ENCODE measurements at regions not wholly inside any gene's neighbourhood (a gene's known extent, or its start where the extent isn't known, plus 50 kb on each side); places are given as distances from the start of the nearest gene placed in this dataset.
"Not testable (repeated sequence)": the region's sequence is repeated elsewhere in the genome, so short reads cannot be mapped to it uniquely, and the experiment has no call there.

DNA sequence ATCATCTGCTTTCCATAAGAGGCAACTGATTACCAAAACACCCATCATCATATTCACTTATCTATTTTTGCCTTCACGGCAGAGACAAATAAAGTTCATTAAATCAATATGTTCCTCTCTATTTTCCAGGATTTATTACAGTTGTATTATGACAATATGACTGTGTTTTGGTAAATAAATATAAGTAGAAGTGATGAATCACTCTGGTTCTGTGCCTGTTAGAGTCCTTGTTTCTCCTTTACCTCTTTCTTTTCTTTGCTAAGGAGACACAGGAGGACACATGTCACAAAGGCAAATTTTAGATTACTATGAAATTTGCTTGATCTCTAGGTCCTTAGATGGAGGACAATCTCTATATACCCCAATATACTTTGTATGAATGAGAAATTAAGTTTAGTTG, 152.6 kb upstream of the PLSCR5 start:
- no peak for DNase-seq

DNA sequence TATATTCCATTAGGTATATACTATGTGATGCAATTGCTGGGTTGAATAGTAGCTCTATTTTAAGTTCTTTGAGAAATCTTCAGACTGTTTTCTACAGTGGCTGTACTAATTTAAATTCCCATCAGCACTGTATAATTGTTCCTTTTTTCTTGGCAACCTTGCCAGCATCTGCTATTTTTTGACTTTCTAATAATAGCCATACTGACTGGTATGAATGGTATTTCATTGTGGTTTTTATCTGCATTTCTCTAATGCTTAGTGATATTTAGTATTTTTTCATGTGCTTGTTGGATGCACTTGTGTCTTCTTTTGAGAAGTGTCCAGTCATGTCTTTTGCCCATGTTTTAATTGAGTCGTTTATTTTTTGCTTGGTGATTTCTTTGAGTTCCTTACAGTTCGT, 145.1 kb upstream of the PLSCR5 start:
- no peak for DNase-seq

DNA sequence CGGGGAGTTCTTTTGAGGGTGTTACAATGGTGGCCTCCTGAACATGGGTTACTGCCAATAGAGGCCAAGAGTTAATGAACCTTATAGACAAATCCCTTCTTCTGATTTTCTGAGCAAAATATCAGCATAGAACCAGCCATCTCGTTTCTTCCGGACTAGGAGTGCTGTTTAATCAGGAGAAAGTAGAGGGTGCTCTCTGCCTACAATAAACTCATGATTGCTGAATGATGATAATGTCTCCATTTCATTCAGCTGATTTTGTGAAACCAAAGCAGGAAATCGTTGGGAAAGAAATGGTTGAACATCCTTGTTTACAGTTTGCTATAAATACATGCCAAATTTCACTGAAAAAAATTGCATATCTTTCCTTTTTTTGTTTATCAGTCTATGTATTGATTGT, 142.8 kb upstream of the PLSCR5 start:
- DNase-seq, result peak in 1 of 2 donors; percentile 16

GRCh38 chr3:146747051-146747450, 141.9 kb upstream of the PLSCR5 start:
- no peak for DNase-seq

GRCh38 chr3:146746190-146746589, 141.0 kb upstream of the PLSCR5 start:
- no peak for DNase-seq

GRCh38 chr3:146739203-146739671, 134.1 kb upstream of the PLSCR5 start:
- no peak for DNase-seq

DNA sequence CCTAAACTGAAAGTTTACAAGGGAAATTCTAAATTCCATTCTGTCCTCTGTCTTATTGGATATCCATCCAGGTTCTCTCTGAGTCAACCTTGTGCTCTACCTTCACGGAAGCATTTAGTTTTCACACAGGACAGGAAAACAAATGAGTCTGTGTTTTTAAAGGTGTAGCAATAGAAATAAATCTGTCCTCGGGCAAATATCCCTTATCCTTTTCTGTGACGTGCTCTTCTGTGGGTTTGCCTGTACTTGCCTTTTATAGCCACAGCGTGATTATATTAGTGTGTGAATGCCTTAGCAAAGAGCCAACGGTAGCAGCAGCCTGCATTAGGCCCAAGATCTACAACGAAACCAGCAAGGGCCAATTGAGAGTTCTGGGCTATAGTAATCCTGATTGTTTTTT, 127.2 kb upstream of the PLSCR5 start:
- no peak for DNase-seq

GRCh38 chr3:146715170-146715569, 110.0 kb upstream of the PLSCR5 start:
- no peak for DNase-seq

GRCh38 chr3:146712806-146713205, 107.7 kb upstream of the PLSCR5 start:
- DNase-seq, result no peak

DNA sequence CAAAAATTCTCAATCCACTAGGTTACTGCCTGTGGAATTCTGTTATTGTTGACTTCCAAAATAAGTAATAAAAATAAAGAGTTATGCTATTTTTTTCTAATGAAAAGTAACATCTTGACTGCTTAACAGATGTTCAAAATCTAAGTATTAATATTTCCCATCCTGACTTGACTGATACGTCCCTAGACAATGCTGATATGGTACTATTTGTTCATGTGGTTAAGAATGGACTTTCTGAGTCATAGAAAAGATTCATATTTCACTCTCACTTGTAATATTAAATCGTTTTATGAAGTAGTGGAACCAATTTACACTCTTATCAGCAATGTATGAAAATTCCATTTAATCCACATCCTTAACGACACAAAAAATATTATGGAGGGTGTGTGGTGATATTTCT, 104.8 kb upstream of the PLSCR5 start:
- no peak for DNase-seq

GRCh38 chr3:146705225-146705624, 100.1 kb upstream of the PLSCR5 start:
- no peak for DNase-seq

- no peak for DNase-seq
These were observed 97.1 kb upstream of the PLSCR5 start for GRCh38 chr3:146702237-146702636.

DNA sequence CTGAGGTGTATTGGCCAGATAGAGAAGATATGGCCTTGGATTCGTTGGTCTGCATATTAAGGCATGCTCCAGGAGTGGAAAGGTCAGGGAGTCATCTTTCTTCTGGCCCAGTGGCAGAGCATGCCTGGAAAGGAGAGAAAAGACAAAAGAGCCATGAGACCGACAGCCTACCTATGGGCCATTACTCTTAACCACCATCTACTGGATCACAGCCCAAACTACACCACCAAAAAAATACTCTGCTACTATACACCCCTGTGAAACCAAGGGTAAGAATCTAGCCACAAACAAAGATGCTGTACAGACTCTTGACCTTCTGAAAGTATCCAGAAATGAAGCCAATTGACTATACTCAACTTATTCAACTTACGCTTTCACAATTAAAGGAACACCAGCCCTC, 96.1 kb upstream of the PLSCR5 start:
- DNase-seq, result no peak

- DNase-seq, result not testable (repeated sequence)
These were observed 94.9 kb upstream of the PLSCR5 start for GRCh38 chr3:146700025-146700424.

DNA sequence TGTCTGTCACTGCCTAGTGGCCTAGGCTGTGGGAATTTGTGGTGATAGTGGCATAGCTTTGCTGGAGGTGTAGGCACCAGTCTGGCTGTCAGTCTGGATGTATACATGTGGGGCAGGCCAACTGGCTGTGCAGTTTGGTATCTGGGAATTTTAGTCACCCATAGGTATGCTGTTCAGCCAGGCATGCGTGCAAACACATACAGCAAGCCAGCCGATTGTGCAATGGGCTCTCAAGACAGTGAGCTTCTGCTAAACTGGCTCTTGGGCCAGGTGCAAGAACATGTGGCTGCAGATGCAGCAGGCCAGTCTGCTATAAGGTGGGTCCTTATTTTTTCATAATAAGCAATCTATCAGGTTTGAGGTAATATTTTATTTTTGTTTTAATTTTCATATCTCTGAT, 87.1 kb upstream of the PLSCR5 start:
- DNase-seq, result no peak

DNA sequence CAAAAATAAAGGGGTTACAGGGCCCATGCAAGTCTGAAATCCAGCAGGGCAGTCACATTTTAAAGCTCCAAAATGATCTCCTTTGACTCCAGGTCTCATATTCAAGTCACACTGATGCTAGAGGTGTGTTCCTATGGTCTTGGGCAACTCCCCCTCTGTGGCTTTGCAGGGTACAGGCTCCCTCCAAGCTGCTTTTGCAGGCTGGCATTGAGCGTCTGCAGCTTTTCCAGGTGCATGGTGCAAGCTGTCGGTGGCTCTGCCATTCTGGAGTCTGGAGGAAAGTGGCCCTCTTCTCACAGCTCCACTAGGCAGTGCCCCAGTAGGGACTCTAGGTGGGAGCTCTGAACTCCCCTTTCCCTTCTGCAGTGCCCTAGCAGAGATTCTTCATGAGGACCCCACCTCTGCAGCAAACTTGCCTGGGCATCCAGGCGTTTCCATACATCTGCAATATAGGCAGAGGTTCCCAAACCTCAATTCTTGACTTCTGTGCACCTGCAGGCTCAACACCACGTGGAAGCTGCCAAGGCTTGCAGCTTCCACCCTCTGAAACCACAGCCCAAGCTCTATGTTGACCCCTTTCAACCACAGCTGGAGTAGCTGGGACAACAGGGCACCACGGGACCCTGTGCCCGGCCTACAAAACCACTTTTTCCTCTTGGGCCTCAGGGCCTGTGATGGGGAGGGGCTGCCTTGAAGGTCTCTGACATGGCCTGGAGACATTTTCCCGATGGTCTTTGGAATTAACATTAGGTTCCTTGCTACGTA, 80.1 kb upstream of the PLSCR5 start:
- DNase-seq, result no peak

- DNase-seq, result peak; percentile 6
These were observed 77.0 kb upstream of the PLSCR5 start for GRCh38 chr3:146682171-146682570.

GRCh38 chr3:146680617-146681016, 75.5 kb upstream of the PLSCR5 start:
- DNase-seq, result no peak

- no peak for DNase-seq
These were observed 74.8 kb upstream of the PLSCR5 start for GRCh38 chr3:146679995-146680394.

DNA sequence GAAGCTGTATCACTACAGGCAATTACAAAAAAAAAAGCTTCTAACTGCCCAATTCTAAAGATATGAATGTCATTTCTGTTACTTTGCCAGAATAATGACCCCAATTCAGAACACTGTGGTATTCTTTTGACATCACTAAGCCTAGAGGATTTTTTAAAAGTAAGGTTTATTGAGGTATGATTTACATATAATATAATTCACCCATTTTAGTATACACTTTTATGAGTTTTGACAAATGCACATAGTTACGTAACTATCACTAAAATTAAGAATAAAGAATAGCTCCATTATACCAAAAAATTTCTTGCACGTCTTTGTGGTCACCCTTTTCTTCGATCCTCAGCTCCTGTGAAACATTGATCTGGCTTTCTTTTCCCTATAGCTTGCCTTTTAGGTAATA, 74.0 kb upstream of the PLSCR5 start:
- no peak for DNase-seq

DNA sequence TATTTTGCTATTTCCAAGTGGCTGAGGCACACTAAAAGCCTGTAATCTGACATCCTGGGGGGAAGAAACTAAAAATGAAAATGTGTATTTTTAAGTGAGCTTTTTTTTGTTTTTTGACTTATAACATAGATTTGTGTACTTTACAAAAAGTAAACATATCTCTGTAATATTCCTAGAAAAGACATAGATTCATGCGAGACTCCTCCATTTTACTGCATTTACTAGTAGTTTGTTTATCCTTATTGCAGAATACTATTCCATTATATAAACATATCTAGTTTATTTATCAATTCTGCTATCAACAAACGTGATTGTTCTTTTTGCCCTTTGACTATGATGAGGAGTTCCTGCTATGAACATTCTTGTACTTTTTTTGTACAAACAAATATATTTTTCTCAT, 67.8 kb upstream of the PLSCR5 start:
- no peak for DNase-seq

GRCh38 chr3:146664403-146664802, 59.3 kb upstream of the PLSCR5 start:
- no peak for DNase-seq

- DNase-seq, result no peak
These were observed 53.7 kb upstream of the PLSCR5 start for GRCh38 chr3:146658841-146659240.

DNA sequence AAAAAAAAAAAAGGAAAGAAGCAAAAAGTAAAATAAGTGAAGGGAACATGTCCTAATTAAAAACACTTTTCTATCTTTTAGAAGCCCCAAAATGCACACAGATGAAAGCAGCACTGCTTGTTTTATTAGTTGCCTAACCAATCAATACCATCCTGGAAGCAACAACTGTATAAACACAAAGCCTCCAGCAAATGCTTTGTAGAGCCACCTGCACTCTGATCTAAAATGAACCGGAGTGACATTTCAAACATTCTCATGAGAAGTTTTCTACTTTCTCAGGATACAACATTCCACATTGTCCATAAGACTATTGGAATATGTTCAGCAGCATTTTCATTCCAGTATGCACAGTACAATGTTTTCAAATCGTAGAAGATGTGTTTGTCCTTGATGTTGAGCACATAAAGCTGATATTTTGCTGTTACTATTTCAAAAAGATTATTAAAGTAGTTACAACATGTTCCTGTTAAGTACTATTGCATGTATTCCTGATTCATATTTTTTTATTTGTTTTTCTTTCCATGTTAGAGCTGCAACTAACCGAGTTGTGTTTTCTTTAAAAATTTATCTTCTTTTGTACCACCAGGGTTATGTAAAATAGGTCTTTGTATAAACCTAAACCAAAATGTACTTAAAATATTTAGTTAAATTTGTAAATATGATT, 50.3 kb upstream of the PLSCR5 start:
- DNase-seq, result no peak
